ENCODE measurements at regions not wholly inside any gene's neighbourhood (a gene's known extent, or its start where the extent isn't known, plus 50 kb on each side); places are given as distances from the start of the nearest gene placed in this dataset.
"Not testable (repeated sequence)": the region's sequence is repeated elsewhere in the genome, so short reads cannot be mapped to it uniquely, and the experiment has no call there.

GRCh38 chr5:16987776-16988175 is 51.7 kb upstream of the MYO10 start:
- DNase-seq, result no peak

DNA sequence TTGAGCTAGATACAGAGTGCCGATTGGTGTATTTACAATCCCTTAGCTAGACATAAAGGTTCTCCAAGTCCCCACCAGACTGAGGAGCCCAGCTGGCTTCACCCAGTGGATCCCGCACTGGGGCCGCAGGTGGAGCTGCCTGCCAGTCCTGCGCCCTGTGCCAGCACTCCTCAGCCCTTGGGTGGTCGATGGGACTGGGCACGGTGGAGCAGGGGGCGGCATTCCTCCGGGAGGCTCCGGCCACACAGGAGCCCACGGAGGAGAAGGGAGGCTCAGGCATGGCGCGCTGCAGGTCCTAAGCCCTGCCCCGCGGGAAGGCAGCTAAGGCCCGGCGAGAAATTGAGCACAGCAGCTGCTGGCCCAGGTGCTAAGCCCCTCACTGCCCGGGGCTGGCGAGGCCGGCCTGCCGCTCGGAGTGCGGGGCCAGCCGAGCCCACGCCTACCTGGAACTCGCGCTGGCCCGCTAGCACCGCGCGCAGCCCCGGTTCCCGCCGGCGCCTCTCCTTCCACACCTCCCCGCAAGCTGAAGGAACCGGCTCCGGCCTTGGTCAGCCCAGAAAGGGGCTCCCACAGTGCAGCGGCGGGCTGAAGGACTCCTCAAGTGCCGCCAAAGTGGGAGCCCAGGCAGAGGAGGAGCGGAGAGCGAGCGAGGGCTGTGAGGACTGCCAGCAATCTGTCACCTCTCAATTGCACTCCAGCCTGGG is 54.9 kb upstream of the MYO10 start:
- DNase-seq, result not testable (repeated sequence)

DNA sequence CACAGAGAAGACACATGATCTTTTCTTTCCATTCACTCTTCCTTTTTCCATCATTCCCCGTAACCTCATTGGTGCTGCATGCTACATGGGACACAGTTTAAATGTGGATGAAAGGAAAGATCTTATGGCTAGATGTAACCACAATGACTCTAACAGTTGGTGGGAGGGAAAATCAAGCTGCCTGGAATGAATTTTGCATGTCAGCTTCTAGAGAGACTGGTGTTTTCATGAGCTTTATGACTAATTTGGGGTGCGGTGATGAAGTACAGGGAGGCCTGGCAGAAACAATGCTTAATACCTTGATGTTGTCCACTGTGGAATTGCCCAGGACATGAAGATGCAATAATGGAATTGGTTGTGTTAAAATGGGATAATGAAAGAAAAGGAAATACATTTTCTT is 55.9 kb upstream of the MYO10 start:
- DNase-seq, result no peak

DNA sequence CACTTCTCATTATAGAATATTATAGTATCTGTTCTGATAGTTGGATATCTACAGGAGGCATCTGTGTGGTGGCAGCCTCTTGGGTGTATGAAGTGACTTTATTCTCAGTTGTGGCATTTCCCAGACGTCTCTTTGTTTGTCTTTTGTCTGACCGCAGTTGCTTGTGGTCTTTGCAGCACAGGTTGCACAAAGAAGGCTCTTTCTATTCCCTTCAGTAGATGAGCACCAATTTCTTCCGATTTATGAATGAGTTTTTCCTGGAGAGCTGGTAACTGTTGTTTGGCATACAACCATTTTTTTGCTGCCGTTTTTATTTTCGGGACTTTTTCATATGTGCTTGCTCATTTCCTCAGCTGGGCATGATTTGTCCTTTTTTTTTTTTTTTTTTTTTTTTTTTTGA is 56.4 kb upstream of the MYO10 start:
- DNase-seq, result no peak

- DNase-seq, result no peak
Observed at GRCh38 chr5:16994565-16994964, 58.5 kb upstream of the MYO10 start.

DNA sequence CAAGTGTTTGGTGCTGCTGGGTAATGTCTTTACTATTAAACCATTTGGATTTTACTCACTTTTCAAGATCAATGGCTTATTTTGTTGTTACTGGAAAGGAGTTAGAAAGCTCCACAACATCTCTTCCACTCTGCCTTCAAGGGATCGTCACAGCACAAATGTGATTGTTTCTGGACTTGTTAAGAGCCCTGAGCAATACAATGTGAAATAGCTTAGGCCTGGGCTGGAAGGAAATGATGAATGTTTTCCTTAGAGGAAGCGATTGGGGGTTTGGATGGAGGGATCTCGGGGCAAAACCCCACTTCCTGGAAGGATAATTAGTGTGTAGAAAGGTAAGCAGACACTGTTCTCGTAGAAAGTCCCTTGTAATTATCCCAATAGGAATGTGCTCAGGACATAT is 59.3 kb upstream of the MYO10 start:
- DNase-seq, result no peak

DNA sequence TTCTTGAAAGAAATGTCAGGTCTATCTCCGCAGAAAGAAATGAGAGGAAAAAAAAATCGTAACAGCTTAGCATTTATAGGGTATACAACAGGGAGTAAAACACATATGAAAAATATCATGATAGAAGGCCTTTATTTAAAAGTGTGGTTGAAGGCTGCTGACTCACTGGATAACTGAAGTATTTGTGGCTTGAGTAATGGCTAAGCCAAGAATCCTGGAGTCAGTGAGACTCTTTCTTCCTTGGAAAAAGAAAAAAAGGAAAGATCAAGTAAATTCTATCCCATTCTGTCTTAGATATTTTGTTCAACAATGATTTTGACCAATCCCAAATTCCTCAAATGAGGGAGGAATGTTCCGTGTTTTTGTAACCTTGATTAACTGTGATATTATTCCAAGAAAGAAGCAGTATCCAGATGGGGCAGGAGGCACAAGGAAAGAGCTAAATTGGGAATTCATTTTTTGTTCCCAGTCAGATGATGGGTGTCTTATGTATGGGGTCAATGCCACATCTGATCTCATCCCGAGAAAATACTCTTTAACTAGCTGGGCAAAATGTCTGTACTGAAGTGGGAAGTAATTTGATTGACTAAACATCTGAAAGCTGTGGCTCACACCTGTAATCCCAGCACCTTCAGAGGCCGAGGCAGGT is 64.3 kb upstream of the MYO10 start:
- DNase-seq, result no peak

- DNase-seq, result no peak
Observed at GRCh38 chr5:17001428-17001827, 65.3 kb upstream of the MYO10 start.

- DNase-seq, result no peak
Observed at GRCh38 chr5:17004441-17005106, 68.5 kb upstream of the MYO10 start.

- DNase-seq, result no peak
Observed at GRCh38 chr5:17005107-17005828, 69.2 kb upstream of the MYO10 start.

DNA sequence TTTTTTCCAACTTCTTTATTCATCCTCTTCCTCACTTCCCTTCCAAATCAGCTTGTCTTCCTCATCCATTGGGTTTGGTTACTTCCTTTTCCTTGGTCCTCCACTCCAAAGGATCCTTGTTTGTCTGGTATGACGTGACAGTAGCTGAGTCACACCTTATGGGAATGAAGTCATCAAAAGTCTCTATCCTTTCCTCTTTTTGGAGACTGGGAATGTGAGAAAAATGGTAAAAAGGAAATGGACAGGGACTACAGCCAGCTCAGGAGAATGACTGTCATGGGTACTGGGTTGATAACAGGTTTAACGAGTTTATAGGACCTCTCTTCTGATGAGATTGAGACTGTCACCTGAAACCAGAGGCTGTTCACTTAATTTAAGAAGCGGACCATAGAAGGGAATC is 76.2 kb upstream of the MYO10 start:
- peak in 1 of 2 donors; percentile 21 for DNase-seq

DNA sequence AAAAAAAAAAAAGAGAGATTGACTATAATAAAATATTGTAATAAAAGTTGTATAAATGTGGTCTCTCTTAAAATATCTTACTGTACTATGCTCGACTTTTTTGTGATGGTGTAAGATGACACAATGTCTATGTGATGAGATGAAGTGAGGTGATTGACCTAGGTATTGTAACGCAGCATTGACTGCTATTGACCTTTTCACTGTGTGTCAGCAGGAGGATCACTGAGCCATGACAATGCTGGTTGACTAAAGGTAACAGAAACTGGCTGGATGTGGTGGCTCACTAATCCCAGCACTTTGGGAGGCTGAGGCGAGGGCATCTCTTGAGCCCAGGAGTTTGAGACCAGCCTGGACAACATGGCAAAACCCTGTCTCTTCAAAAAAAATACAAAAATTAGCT is 78.6 kb upstream of the MYO10 start:
- no peak for DNase-seq

GRCh38 chr5:17018871-17019270 is 82.8 kb upstream of the MYO10 start:
- DNase-seq, result no peak

DNA sequence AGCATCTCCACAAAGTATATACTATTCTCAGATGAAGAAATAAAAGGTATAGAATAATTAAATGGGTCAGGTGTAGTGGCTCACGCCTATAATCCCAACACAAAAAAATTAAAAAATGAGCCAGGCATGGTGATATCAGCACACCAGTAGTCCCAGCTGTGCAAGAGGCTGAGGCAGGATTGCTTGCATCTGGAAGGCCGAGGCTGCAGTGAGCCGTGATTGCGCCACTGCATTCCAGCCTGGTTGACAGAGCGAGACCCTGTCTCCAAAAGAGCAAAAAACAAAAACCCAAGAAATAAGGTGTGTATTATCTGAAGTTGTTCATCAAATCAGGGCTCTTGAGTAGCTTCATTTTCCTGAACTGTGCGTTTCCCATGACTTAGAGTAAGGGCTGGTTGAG is 83.2 kb upstream of the MYO10 start:
- DNase-seq, result no peak

- DNase-seq, result no peak
Observed at GRCh38 chr5:17020678-17021601, 84.9 kb upstream of the MYO10 start.

GRCh38 chr5:17021602-17021932 is 85.5 kb upstream of the MYO10 start:
- DNase-seq, result no peak

DNA sequence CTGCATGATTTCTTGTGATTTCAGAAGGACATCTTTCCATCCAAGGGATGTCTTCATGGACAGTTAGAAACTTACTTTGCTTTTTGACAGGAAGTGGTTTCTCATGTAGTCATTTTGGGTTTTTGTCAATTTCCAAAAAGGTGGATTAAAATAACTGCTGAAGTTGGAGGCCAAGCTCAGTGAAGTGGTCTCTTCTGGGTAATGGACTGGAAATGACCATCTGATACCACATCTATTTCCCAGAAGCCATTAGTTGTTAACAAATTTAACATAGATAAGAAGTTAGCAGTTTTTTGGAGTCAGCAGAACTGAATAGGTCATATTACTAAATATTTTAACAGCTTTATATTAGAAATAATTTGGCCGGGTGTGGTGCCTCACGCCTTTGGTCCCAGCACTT is 86.2 kb upstream of the MYO10 start:
- no peak for DNase-seq

DNA sequence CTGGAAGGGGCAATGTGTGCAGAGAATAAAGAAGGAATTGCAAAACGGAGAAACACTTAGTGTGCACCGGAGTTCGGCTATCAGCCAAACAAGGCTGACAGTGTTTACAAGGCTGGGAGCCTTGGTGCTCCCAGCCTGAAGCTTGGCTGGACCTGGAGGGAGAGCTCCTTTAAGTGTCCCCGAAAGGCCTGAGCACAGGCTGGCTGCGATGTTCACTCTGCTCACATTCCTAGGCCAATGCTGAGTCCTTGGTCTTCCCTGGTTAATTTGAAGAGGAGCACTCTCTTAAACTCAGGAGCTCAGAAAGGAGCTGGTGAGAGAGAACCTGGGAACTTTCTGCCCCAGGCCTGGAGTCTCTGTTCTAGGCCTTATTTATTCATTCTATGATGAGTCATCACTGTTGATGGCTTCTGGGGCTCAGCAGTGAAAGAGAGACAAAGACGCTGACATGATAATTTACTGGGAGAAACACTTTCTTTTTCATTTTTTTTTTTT is 88.6 kb upstream of the MYO10 start:
- DNase-seq, result no peak

GRCh38 chr5:17031659-17032277 is 95.7 kb upstream of the MYO10 start:
- not testable (repeated sequence) for DNase-seq

- DNase-seq, result not testable (repeated sequence)
Observed at GRCh38 chr5:17032314-17032985, 96.4 kb upstream of the MYO10 start.

DNA sequence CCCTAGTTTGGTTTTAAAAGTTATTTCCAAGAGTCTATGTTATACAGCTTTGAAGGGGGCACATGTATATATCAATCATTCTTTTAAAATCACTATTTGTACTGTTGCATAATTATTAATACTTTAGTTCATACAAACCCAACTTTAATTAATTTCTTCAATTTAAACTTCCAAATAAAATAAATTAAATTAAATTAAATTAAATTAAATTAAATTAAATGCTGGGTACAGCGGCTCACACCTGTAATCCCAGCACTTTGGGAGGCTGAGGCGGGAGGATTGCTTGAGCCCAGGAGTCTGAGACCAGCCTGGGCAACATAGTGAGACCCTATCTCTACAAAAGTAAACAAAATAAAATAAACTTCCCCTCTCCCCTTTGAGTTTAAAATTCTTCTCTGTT is 98.9 kb upstream of the MYO10 start:
- DNase-seq, result not testable (repeated sequence)
